ENCODE measurements at regions not wholly inside any gene's neighbourhood (a gene's known extent, or its start where the extent isn't known, plus 50 kb on each side); places are given as distances from the start of the nearest gene placed in this dataset.

GRCh38 chr19:56896095-56896494 lies 55.6 kb upstream of the PEG3 start:
- TF ChIP-seq, protein P1, sequence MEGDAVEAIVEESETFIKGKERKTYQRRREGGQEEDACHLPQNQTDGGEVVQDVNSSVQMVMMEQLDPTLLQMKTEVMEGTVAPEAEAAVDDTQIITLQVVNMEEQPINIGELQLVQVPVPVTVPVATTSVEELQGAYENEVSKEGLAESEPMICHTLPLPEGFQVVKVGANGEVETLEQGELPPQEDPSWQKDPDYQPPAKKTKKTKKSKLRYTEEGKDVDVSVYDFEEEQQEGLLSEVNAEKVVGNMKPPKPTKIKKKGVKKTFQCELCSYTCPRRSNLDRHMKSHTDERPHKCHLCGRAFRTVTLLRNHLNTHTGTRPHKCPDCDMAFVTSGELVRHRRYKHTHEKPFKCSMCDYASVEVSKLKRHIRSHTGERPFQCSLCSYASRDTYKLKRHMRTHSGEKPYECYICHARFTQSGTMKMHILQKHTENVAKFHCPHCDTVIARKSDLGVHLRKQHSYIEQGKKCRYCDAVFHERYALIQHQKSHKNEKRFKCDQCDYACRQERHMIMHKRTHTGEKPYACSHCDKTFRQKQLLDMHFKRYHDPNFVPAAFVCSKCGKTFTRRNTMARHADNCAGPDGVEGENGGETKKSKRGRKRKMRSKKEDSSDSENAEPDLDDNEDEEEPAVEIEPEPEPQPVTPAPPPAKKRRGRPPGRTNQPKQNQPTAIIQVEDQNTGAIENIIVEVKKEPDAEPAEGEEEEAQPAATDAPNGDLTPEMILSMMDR (IDR thresholded peaks at IDR 0.05), result no peak
- TF ChIP-seq ZFX (IDR thresholded peaks at IDR 0.05; ENCODE audit: borderline replicate concordance), result no peak

All from 22Rv1 (cell line).